Endodermal cell (in vitro differentiated cells): ENCODE measurements at regions not wholly inside any gene's neighbourhood (a gene's known extent, or its start where the extent isn't known, plus 50 kb on each side); places are given as distances from the start of the nearest gene placed in this dataset.
"Not testable (repeated sequence)": the region's sequence is repeated elsewhere in the genome, so short reads cannot be mapped to it uniquely, and the experiment has no call there.

ENCODE experiments used
- DNase-seq: peaks from one replicate; pipeline ENCODE4 v3.0.0-alpha.2; 2017
- H3K27ac ChIP-seq: 2 replicates; pipeline ENCODE4 v1.5.1; 2013; ENCODE audit warnings: mild to moderate bottlenecking, low read depth, low read length, moderate library complexity
- H3K27me3 ChIP-seq: 2 replicates; pipeline ENCODE4 v1.6.1; 2013; ENCODE audit warnings: mild to moderate bottlenecking, low read length, moderate library complexity; ENCODE audit not compliant: insufficient read depth, control insufficient read depth, poor library complexity, severe bottlenecking
- H3K36me3 ChIP-seq: 2 replicates; pipeline ENCODE4 v1.7.0; 2013; ENCODE audit warnings: mild to moderate bottlenecking, low read length, moderate library complexity; ENCODE audit not compliant: control insufficient read depth, insufficient read depth
- H3K4me1 ChIP-seq: one replicate; pipeline ENCODE4 v1.7.0; 2013; ENCODE audit warnings: low read length; ENCODE audit not compliant: control insufficient read depth, insufficient read depth
- H3K4me3 ChIP-seq: 2 replicates; pipeline ENCODE4 v1.5.1; 2013; ENCODE audit warnings: mild to moderate bottlenecking, low read length, moderate library complexity
- H3K9ac ChIP-seq: 2 replicates; pipeline ENCODE4 v1.6.1; 2013; ENCODE audit warnings: mild to moderate bottlenecking, low read length, moderate library complexity; ENCODE audit not compliant: poor library complexity, severe bottlenecking; ENCODE audit errors: extremely low read depth
- H3K9me3 ChIP-seq: 2 replicates; pipeline ENCODE4 v1.6.1; 2013; ENCODE audit warnings: mild to moderate bottlenecking, low read length, moderate library complexity; ENCODE audit not compliant: control insufficient read depth
- H3K27ac Mint-ChIP-seq: 2 replicates; pipeline ENCODE4 v1.8.0; 2020; ENCODE audit warnings: mixed read lengths
- H3K27me3 Mint-ChIP-seq: 2 replicates; pipeline ENCODE4 v1.8.0; 2021; ENCODE audit warnings: mild to moderate bottlenecking, mixed read lengths; ENCODE audit not compliant: insufficient read depth
- H3K36me3 Mint-ChIP-seq: 2 replicates; pipeline ENCODE4 v1.8.0; 2020; ENCODE audit warnings: low read depth, mixed read lengths
- H3K4me1 Mint-ChIP-seq: 2 replicates; pipeline ENCODE4 v1.8.0; 2020; ENCODE audit warnings: mixed read lengths
- H3K4me3 Mint-ChIP-seq: 2 replicates; pipeline ENCODE4 v1.8.0; 2020; ENCODE audit warnings: mild to moderate bottlenecking, moderate library complexity, mixed read lengths
- H3K9me3 Mint-ChIP-seq: 2 replicates; pipeline ENCODE4 v1.8.0; 2020; ENCODE audit warnings: mild to moderate bottlenecking, mixed read lengths
- WGBS, 2 experiments: methylation state at CpG; one replicate each; pipeline versions ENCODE4 v1.1.5 to v1.1.7; 2013; ENCODE audit warnings: missing lambda C conversion rate in 2 of 2, mixed read lengths in 1 of 2; ENCODE audit not compliant: insufficient coverage in 1 of 2, insufficient read length in 1 of 2; 5-methylcytosine and 5-hydroxymethylcytosine counted together
- TF ChIP-seq, protein P1 (sequence below): fragments of 200-600 bp; sonication (generic); conservative IDR thresholded peaks from 2 replicates; pipeline ENCODE4 v1.5.0; 2021; ENCODE audit warnings: antibody characterized with exemption, mild to moderate bottlenecking

DNA sequence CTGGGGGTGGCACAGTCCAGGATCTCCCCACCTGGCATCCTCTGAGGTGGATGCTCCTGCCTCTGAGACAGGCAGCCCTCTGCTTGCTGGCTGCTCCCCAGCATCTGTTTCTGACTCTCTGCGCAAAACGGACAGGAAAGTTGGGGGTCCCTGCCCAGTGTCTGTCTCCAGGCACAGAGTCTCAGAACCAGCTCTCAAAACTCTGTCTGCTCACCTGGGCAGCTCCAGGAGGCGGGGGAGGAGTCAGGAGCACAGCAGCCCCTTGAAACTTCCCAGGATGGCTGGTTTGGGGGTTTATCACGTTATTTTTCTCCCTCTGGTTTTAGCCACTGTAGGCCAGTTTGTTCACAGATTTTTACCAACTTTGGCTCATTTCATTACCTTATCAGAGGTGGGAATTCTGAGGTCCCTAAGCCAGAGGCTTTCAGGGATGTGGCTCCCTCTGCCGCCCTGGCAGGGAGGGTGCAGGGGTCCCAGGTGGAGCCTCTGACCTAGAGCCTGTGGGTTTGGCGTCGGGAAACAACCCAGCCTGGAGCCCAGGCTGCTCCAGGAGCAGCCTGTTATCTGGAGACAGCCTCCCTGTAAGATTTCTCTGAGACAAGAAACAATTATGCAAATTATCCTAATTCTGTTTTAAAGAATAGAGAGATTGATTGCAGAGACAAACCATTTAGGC lies 334.1 kb downstream of the CACNA1B start:
- 66% methylated on average over 6 of the region's 7 CpGs; no CpG with 5 or more reads in 1 of the 2 experiments for WGBS, 2 experiments
- not testable (repeated sequence) for H3K36me3 ChIP-seq, H3K9me3 Mint-ChIP-seq, H3K4me3 ChIP-seq, H3K4me3 Mint-ChIP-seq, H3K4me1 ChIP-seq, H3K27ac Mint-ChIP-seq, H3K36me3 Mint-ChIP-seq, H3K27ac ChIP-seq, H3K27me3 ChIP-seq, H3K9ac ChIP-seq, H3K9me3 ChIP-seq
- peaks cover 16% of the 10 kb centered on the region for H3K4me1 Mint-ChIP-seq
- TF ChIP-seq, protein P1, sequence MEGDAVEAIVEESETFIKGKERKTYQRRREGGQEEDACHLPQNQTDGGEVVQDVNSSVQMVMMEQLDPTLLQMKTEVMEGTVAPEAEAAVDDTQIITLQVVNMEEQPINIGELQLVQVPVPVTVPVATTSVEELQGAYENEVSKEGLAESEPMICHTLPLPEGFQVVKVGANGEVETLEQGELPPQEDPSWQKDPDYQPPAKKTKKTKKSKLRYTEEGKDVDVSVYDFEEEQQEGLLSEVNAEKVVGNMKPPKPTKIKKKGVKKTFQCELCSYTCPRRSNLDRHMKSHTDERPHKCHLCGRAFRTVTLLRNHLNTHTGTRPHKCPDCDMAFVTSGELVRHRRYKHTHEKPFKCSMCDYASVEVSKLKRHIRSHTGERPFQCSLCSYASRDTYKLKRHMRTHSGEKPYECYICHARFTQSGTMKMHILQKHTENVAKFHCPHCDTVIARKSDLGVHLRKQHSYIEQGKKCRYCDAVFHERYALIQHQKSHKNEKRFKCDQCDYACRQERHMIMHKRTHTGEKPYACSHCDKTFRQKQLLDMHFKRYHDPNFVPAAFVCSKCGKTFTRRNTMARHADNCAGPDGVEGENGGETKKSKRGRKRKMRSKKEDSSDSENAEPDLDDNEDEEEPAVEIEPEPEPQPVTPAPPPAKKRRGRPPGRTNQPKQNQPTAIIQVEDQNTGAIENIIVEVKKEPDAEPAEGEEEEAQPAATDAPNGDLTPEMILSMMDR = peak; percentile 79
- DNase-seq = peak; percentile 90
- peaks cover 18% of the 10 kb centered on the region for H3K27me3 Mint-ChIP-seq

DNA sequence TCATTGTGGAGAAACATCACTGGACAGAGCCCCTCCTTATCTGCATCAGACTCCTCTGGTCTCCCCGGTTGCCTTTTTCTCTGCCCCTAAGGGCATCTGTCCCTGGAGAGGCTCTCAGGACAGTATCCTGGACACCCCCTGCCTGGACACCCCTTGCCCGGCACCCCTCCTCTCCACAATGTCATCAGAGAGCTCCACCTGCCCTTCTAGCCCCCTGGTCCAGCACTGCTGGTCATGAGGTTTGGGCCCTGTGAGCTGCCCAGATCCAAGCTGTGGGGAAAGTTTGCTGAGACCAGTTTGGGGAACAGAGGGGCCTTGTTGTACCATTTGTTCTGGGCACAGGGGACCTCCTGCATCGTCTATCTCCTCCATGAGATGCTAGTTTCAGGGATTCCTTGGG lies 335.2 kb downstream of the CACNA1B start:
- not testable (repeated sequence) for H3K27ac Mint-ChIP-seq, H3K4me1 ChIP-seq, H3K27me3 ChIP-seq, H3K9ac ChIP-seq, H3K4me3 ChIP-seq, H3K9me3 Mint-ChIP-seq, H3K36me3 Mint-ChIP-seq, H3K9me3 ChIP-seq, H3K27ac ChIP-seq, H3K36me3 ChIP-seq, H3K4me3 Mint-ChIP-seq
- peak; percentile 13 for DNase-seq
- 40 to 89% methylated on average over 1 of the region's 3 CpGs for WGBS, 2 experiments
- Mint-ChIP-seq H3K27me3 (peaks cover 22% of the 10 kb centered on the region), H3K4me1 (peaks cover 18% of the 10 kb centered on the region)

DNA sequence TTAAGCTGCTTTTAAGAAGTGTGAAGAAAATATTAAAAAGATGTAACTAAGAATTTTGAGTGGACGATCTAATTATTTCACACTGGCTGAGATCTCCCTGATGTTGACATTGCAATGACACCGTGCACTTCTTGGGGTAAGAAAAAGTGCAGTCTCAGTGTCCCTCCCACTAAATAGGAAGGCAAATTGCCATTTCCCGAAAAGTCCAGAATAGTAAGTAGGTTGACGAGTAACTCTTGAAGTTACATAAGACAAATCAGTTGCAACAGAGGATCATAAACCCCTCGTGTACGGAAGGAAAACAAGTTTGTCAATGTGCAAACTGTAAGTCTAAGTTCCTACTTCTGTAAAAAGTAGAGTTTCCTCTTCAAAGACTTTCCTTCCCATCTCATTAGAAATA lies 336.2 kb downstream of the CACNA1B start:
- H3K36me3 Mint-ChIP-seq, H3K4me3 ChIP-seq, DNase-seq, H3K4me3 Mint-ChIP-seq, H3K36me3 ChIP-seq, H3K27me3 ChIP-seq, H3K9ac ChIP-seq, H3K27ac ChIP-seq, H3K9me3 ChIP-seq, H3K4me1 ChIP-seq, H3K27ac Mint-ChIP-seq, H3K9me3 Mint-ChIP-seq: not testable (repeated sequence)
- WGBS, 2 experiments = 79% methylated on average over 1 of the region's 6 CpGs; no CpG with 5 or more reads in 1 of the 2 experiments
- Mint-ChIP-seq H3K27me3 (peaks cover 22% of the 10 kb centered on the region), H3K4me1 (peaks cover 16% of the 10 kb centered on the region)

DNA sequence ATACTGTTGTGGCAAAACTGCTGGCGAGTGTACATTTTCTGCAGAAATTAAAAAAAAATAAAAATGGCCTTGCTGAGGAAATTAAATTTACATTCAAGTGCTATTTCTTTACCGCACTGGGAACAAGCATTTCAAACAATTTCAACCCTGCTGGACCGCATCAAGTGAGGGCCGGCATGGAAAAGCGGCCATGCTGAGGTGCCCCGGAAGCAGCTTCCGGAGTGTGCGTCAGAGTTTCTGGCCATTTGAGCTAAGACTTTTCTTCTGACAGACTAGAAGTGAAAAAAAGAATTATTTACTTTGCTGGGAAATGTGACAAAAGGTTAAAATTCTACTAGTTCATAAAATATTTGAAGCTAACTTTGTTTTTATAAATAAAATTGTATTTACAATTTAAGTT lies 337.0 kb downstream of the CACNA1B start:
- not testable (repeated sequence) for H3K9ac ChIP-seq, H3K4me3 ChIP-seq, H3K36me3 Mint-ChIP-seq, H3K4me3 Mint-ChIP-seq, H3K27ac ChIP-seq, H3K27me3 ChIP-seq, DNase-seq, H3K27ac Mint-ChIP-seq, H3K36me3 ChIP-seq, H3K9me3 ChIP-seq, H3K9me3 Mint-ChIP-seq, H3K4me1 ChIP-seq
- whole genome bisulfite sequencing, 2 experiments = 62% methylated on average over 5 of the region's 8 CpGs; no CpG with 5 or more reads in 1 of the 2 experiments
- Mint-ChIP-seq H3K27me3 (peaks cover 19% of the 10 kb centered on the region), H3K4me1 (peaks cover 13% of the 10 kb centered on the region)

DNA sequence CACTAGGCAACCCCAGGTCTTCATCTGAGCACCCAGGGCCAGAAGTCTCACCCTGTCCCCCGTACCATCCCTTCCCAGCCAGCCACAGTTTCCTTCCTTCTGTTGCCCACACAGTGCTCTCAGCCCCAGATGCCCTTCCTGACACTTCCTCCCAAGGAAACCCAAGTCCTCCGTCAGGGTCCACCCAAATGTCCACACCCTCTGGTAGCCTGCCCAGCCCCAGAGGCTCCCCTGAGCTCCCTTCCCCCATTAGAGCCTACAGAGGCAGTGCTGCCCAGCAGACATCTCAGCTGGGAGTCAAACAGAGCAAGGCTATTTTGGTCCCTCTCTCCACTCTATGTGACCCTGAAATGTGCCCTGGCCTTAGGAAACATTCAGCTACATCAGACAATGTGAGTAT lies 338.0 kb downstream of the CACNA1B start:
- not testable (repeated sequence) for H3K4me1 ChIP-seq, H3K4me3 Mint-ChIP-seq, H3K9me3 ChIP-seq, H3K36me3 ChIP-seq, H3K27me3 ChIP-seq, H3K9me3 Mint-ChIP-seq, H3K9ac ChIP-seq, H3K4me3 ChIP-seq, H3K27ac ChIP-seq, H3K27ac Mint-ChIP-seq, DNase-seq, H3K4me1 Mint-ChIP-seq, H3K36me3 Mint-ChIP-seq
- no CpG with 5 or more reads among the region's 2 CpGs for WGBS, 2 experiments
- H3K27me3 Mint-ChIP-seq = peaks cover 17% of the 10 kb centered on the region

DNA sequence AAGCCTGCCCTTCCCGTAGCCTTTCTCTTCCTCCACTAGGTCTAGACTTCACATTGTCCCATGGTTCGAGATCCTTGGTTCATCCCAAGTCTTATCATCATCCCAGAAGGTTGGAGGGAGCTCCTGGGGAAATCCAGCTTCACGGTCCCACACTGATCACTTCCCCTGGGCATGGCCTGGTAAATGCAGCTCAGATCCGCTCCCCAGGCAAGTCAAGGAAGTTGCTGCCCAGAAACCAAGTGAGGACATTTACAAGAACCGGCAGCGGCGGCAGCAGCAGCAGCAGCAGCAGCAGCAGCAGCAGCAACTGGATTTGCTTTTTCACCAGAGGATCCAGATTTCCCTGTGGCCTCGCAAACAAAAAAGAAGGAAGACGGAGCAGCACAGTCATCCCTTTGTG lies 339.2 kb downstream of the CACNA1B start:
- H3K27ac ChIP-seq, H3K4me3 ChIP-seq, H3K9me3 ChIP-seq, H3K9me3 Mint-ChIP-seq, H3K36me3 ChIP-seq, H3K27ac Mint-ChIP-seq, H3K36me3 Mint-ChIP-seq, H3K4me3 Mint-ChIP-seq, H3K9ac ChIP-seq, H3K27me3 ChIP-seq, H3K4me1 ChIP-seq, H3K4me1 Mint-ChIP-seq: not testable (repeated sequence)
- peaks cover 19% of the 10 kb centered on the region for H3K27me3 Mint-ChIP-seq
- WGBS, 2 experiments = 63% methylated on average over 2 of the region's 9 CpGs; no CpG with 5 or more reads in 1 of the 2 experiments
- peak; percentile 32 for DNase-seq
